ENCODE measurements at regions not wholly inside any gene's neighbourhood (a gene's known extent, or its start where the extent isn't known, plus 50 kb on each side); places are given as distances from the start of the nearest gene placed in this dataset.

GRCh38 chr4:182124359-182124758 is 118.8 kb upstream of the TENM3 start:
- DNase-seq: no peak

- no peak for DNase-seq
Observed at GRCh38 chr4:182126096-182126495, 117.1 kb upstream of the TENM3 start.

GRCh38 chr4:182126603-182127002 is 116.6 kb upstream of the TENM3 start:
- no peak for DNase-seq

- DNase-seq: no peak
Observed at GRCh38 chr4:182133033-182133432, 110.2 kb upstream of the TENM3 start.

- DNase-seq: no peak
Observed at GRCh38 chr4:182134261-182134660, 108.9 kb upstream of the TENM3 start.

- no peak for DNase-seq
Observed at GRCh38 chr4:182136201-182136600, 107.0 kb upstream of the TENM3 start.

GRCh38 chr4:182137343-182137742 is 105.9 kb upstream of the TENM3 start:
- no peak for DNase-seq

GRCh38 chr4:182139491-182139890 is 103.7 kb upstream of the TENM3 start:
- no peak for DNase-seq

- DNase-seq: no peak
Observed at GRCh38 chr4:182140547-182140946, 102.7 kb upstream of the TENM3 start.

GRCh38 chr4:182141061-182141460 is 102.1 kb upstream of the TENM3 start:
- no peak for DNase-seq

GRCh38 chr4:182142176-182143085 is 100.8 kb upstream of the TENM3 start:
- no peak for DNase-seq

- DNase-seq: no peak
Observed at GRCh38 chr4:182143086-182143821, 99.9 kb upstream of the TENM3 start.

- no peak for DNase-seq
Observed at GRCh38 chr4:182143822-182144625, 99.2 kb upstream of the TENM3 start.

GRCh38 chr4:182144626-182145333 is 98.4 kb upstream of the TENM3 start:
- no peak for DNase-seq

GRCh38 chr4:182145334-182145905 is 97.8 kb upstream of the TENM3 start:
- no peak for DNase-seq

- no peak for DNase-seq
Observed at GRCh38 chr4:182147391-182147790, 95.8 kb upstream of the TENM3 start.

GRCh38 chr4:182150645-182151044 is 92.6 kb upstream of the TENM3 start:
- no peak for DNase-seq

GRCh38 chr4:182155806-182156205 is 87.4 kb upstream of the TENM3 start:
- no peak for DNase-seq

GRCh38 chr4:182163180-182163579 is 80.0 kb upstream of the TENM3 start:
- no peak for DNase-seq

- no peak for DNase-seq
Observed at GRCh38 chr4:182169572-182169971, 73.6 kb upstream of the TENM3 start.

GRCh38 chr4:182169987-182170386 is 73.2 kb upstream of the TENM3 start:
- DNase-seq: no peak

- DNase-seq: no peak
Observed at GRCh38 chr4:182170417-182170935, 72.7 kb upstream of the TENM3 start.

Measured in activated CD4-positive, alpha-beta T cell treated with anti-CD3 and anti-CD28 coated beads, Interleukin-2, amount 50 U/mL, for 16 hours (primary cell).